ENCODE measurements at regions not wholly inside any gene's neighbourhood (a gene's known extent, or its start where the extent isn't known, plus 50 kb on each side); places are given as distances from the start of the nearest gene placed in this dataset.

DNA sequence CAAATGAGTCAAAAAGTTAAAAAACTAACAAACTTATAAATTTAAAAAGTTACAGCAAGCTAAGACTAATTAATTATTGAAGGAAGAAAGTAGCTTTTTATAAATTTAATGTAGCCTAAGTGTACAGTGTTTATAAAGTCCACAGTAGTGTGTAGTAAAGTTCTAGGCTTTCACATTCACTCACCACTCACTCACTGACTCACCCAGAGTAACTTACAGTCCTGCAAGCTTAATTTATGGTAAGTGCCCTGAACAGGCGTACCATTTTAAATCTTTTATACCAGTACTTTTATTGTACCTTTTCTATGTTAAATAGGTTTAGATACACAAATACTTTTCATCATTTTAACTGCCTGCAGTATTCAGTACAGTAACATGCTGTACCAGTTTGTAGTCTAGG, 80.0 kb upstream of the C9orf72 start:
- H3K27me3 ChIP-seq (ENCODE audit: insufficient read depth, low read length): no peaks in the 10 kb centered on the region
- H3K4me1 Mint-ChIP-seq: no peaks in the 10 kb centered on the region; a peak in 1 of 4 replicates
- H3K9me3 Mint-ChIP-seq: peaks cover 0 to under 1% of the 10 kb centered on the region in 2 experiments; a peak in 1 of 5 replicates
- H3K9me3 ChIP-seq (ENCODE audit: control insufficient read depth, low read depth, low read length): no peaks in the 10 kb centered on the region
- H3K4me1 ChIP-seq (ENCODE audit: insufficient read depth, low read length): no peaks in the 10 kb centered on the region
- no peak overlapping the region for H3K18ac ChIP-seq (ENCODE audit: insufficient read length, low read depth, low read length)
- H3K36me3 Mint-ChIP-seq (ENCODE audit: insufficient read depth in 1 of 3, low read depth in 3 of 3): peaks cover 0 to 3% (median 0%) of the 10 kb centered on the region in 3 experiments; a peak in 2 of 7 replicates
- no peak overlapping the region for H4K5ac ChIP-seq (ENCODE audit: insufficient read length, low read depth, low read length)
- H3K27me3 Mint-ChIP-seq (ENCODE audit: low read depth): no peaks in the 10 kb centered on the region; the same call in 1 of the 2 replicates
- TF ChIP-seq, protein P1, sequence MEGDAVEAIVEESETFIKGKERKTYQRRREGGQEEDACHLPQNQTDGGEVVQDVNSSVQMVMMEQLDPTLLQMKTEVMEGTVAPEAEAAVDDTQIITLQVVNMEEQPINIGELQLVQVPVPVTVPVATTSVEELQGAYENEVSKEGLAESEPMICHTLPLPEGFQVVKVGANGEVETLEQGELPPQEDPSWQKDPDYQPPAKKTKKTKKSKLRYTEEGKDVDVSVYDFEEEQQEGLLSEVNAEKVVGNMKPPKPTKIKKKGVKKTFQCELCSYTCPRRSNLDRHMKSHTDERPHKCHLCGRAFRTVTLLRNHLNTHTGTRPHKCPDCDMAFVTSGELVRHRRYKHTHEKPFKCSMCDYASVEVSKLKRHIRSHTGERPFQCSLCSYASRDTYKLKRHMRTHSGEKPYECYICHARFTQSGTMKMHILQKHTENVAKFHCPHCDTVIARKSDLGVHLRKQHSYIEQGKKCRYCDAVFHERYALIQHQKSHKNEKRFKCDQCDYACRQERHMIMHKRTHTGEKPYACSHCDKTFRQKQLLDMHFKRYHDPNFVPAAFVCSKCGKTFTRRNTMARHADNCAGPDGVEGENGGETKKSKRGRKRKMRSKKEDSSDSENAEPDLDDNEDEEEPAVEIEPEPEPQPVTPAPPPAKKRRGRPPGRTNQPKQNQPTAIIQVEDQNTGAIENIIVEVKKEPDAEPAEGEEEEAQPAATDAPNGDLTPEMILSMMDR (conservative IDR thresholded peaks at IDR 0.05): no peak
- no peak for DNase-seq
- no peak overlapping the region for H3K4me3 Mint-ChIP-seq
- whole genome bisulfite sequencing (ENCODE audit: extremely low coverage, insufficient read length, low lambda C conversion rate): no CpG with 5 or more reads among the region's 1 CpG
- no peaks in the 10 kb centered on the region for H3K79me1 ChIP-seq (ENCODE audit: insufficient read depth, low read depth, low read length, poor library complexity, severe bottlenecking)
- no peak overlapping the region for H2BK5ac ChIP-seq (ENCODE audit: insufficient read length, low read length)
- H2BK20ac ChIP-seq (ENCODE audit: low read depth, low read length, poor library complexity, severe bottlenecking): no peak overlapping the region
- no peaks in the 10 kb centered on the region for H3K79me2 ChIP-seq (ENCODE audit: insufficient read depth, low read length)
- H3K9ac ChIP-seq (ENCODE audit: extremely low read depth, insufficient read length, low read length): no peak overlapping the region
- no peak overlapping the region for H2BK12ac ChIP-seq (ENCODE audit: insufficient read length, low read depth, low read length)
- no peak overlapping the region for H3K27ac ChIP-seq (ENCODE audit: insufficient read length, low read depth, low read length)
- no peak overlapping the region for H4K8ac ChIP-seq (replicated peaks; ENCODE audit: insufficient read length, low read depth, low read length)
- no peak overlapping the region for H4K91ac ChIP-seq (ENCODE audit: insufficient read length, low read depth, low read length)
- no peak overlapping the region for H3K23ac ChIP-seq (ENCODE audit: insufficient read length, low read depth, low read length)
- H2BK15ac ChIP-seq (ENCODE audit: low read depth, low read length): no peak overlapping the region
- H2BK120ac ChIP-seq (ENCODE audit: low read depth, low read length, poor library complexity, severe bottlenecking): no peak overlapping the region
- no peak overlapping the region for H3K4me2 ChIP-seq (ENCODE audit: insufficient read depth, insufficient read length, low read length)
- H3K4ac ChIP-seq (ENCODE audit: low read depth, low read length): no peak overlapping the region
- H2AK5ac ChIP-seq (ENCODE audit: insufficient read length, low read length): no peak overlapping the region
- no peak overlapping the region for H3K56ac ChIP-seq (ENCODE audit: insufficient read length, low read depth, low read length)
- H2AFZ ChIP-seq (ENCODE audit: low read length): no peak overlapping the region
- no peaks in the 10 kb centered on the region for H3K23me2 ChIP-seq (ENCODE audit: insufficient read length, low read depth, low read length, poor library complexity, severe bottlenecking)
- no peak overlapping the region for H3T11ph ChIP-seq (ENCODE audit: low read length)
- no peaks in the 10 kb centered on the region for H4K20me1 ChIP-seq (ENCODE audit: control insufficient read depth, insufficient read depth, insufficient read length)
- H3K14ac ChIP-seq (ENCODE audit: insufficient read depth, low read length): no peak overlapping the region
- no peak overlapping the region for H3K27ac Mint-ChIP-seq

Data from H9 (cell line).